ENCODE measurements at regions not wholly inside any gene's neighbourhood (a gene's known extent, or its start where the extent isn't known, plus 50 kb on each side); places are given as distances from the start of the nearest gene placed in this dataset.

DNA sequence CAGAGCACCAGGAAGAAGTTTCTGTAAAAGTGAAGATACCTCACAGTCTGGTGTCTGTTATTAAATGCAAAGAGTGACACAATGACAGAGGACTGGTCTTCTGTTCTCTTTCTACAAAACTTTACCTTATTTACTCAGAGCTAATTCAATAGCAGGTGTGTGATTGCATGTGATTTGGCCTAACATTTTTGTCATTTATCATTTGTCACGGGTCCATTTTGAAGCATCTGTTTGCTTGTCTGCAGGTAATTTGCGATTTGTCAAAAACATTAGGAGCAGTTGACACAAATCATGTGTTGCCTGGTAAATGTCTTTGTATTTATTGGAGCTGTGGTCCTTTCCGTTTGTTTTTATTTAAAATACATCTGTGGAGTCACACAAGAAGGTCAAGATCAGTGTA lies 1232.4 kb downstream of the STIM2 start:
- TF ChIP-seq, protein P1, sequence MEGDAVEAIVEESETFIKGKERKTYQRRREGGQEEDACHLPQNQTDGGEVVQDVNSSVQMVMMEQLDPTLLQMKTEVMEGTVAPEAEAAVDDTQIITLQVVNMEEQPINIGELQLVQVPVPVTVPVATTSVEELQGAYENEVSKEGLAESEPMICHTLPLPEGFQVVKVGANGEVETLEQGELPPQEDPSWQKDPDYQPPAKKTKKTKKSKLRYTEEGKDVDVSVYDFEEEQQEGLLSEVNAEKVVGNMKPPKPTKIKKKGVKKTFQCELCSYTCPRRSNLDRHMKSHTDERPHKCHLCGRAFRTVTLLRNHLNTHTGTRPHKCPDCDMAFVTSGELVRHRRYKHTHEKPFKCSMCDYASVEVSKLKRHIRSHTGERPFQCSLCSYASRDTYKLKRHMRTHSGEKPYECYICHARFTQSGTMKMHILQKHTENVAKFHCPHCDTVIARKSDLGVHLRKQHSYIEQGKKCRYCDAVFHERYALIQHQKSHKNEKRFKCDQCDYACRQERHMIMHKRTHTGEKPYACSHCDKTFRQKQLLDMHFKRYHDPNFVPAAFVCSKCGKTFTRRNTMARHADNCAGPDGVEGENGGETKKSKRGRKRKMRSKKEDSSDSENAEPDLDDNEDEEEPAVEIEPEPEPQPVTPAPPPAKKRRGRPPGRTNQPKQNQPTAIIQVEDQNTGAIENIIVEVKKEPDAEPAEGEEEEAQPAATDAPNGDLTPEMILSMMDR (IDR thresholded peaks at IDR 0.05; ENCODE audit: insufficient read depth, low read depth, low read length): no peak
- TF ChIP-seq EZH2 (IDR thresholded peaks at IDR 0.05; ENCODE audit: insufficient read depth, low read length): no peak

All from astrocyte (in vitro differentiated cells and primary cell).